CD4-positive, alpha-beta T cell treated with Interleukin-21 for 1 hour (primary cell): ENCODE measurements at regions not wholly inside any gene's neighbourhood (a gene's known extent, or its start where the extent isn't known, plus 50 kb on each side); places are given as distances from the start of the nearest gene placed in this dataset.
"Not testable (repeated sequence)": the region's sequence is repeated elsewhere in the genome, so short reads cannot be mapped to it uniquely, and the experiment has no call there.

Source experiments
- DNase-seq: peaks from one replicate; pipeline ENCODE4 v3.0.0-alpha.2; 2020

GRCh38 chr22:35138521-35138920, 72.6 kb downstream of the ISX start:
- DNase-seq: no peak

GRCh38 chr22:35140879-35141745, 75.2 kb downstream of the ISX start:
- DNase-seq: no peak

GRCh38 chr22:35148381-35148780, 82.4 kb downstream of the ISX start:
- no peak for DNase-seq

GRCh38 chr22:35148866-35149548, 83.0 kb downstream of the ISX start:
- no peak for DNase-seq

GRCh38 chr22:35150183-35151107, 84.5 kb downstream of the ISX start:
- DNase-seq: peak; percentile 34

- DNase-seq: no peak
These were observed 86.4 kb downstream of the ISX start for GRCh38 chr22:35152316-35152715.

- peak; percentile 4 for DNase-seq
These were observed 89.0 kb downstream of the ISX start for GRCh38 chr22:35154937-35155387.

- no peak for DNase-seq
These were observed 89.6 kb downstream of the ISX start for GRCh38 chr22:35155403-35156025.

- no peak for DNase-seq
These were observed 91.0 kb downstream of the ISX start for GRCh38 chr22:35156945-35157344.

- DNase-seq: no peak
These were observed 92.4 kb downstream of the ISX start for GRCh38 chr22:35158336-35158735.

- no peak for DNase-seq
These were observed 93.4 kb downstream of the ISX start for GRCh38 chr22:35159343-35159742.

- no peak for DNase-seq
These were observed 94.3 kb downstream of the ISX start for GRCh38 chr22:35160268-35160667.

- DNase-seq: not testable (repeated sequence)
These were observed 91.4 kb upstream of the HMGXB4 start for GRCh38 chr22:35165896-35166295.

GRCh38 chr22:35170716-35171697, 86.3 kb upstream of the HMGXB4 start:
- no peak for DNase-seq

- no peak for DNase-seq
These were observed 84.9 kb upstream of the HMGXB4 start for GRCh38 chr22:35172442-35172841.

GRCh38 chr22:35173655-35174054, 83.6 kb upstream of the HMGXB4 start:
- no peak for DNase-seq

- DNase-seq: no peak
These were observed 82.8 kb upstream of the HMGXB4 start for GRCh38 chr22:35174401-35175038.

- DNase-seq: no peak
These were observed 81.9 kb upstream of the HMGXB4 start for GRCh38 chr22:35175392-35175791.

GRCh38 chr22:35177811-35178210, 79.5 kb upstream of the HMGXB4 start:
- no peak for DNase-seq

GRCh38 chr22:35178446-35178845, 78.8 kb upstream of the HMGXB4 start:
- DNase-seq: no peak

GRCh38 chr22:35183917-35184316, 73.4 kb upstream of the HMGXB4 start:
- no peak for DNase-seq
